GM21390 (cell line): ENCODE measurements at regions not wholly inside any gene's neighbourhood (a gene's known extent, or its start where the extent isn't known, plus 50 kb on each side); places are given as distances from the start of the nearest gene placed in this dataset.
A peak's percentile ranks its signal among the peaks of the same experiment; 100 is the strongest.

ENCODE experiments used
- ATAC-seq: cut with Tn5 transposase; IDR thresholded peaks from one replicate; pipeline ENCODE4 v1.9.1; 2021; ENCODE audit not compliant: unreplicated experiment

GRCh38 chr5:89759802-89760201 is 649.8 kb downstream of the CETN3 start:
- ATAC-seq = no peak

GRCh38 chr5:89758146-89758545 is 651.4 kb downstream of the CETN3 start:
- ATAC-seq = no peak

GRCh38 chr5:89756955-89757354 is 652.6 kb downstream of the CETN3 start:
- ATAC-seq = no peak

- no peak for ATAC-seq
Observed at GRCh38 chr5:89755024-89755423, 654.5 kb downstream of the CETN3 start.

- ATAC-seq = no peak
Observed at GRCh38 chr5:89735082-89735481, 674.5 kb downstream of the CETN3 start.

GRCh38 chr5:89733772-89734171 is 675.8 kb downstream of the CETN3 start:
- ATAC-seq = no peak

- ATAC-seq = peak; percentile 53
Observed at GRCh38 chr5:89729623-89730301, 679.8 kb downstream of the CETN3 start.

GRCh38 chr5:89728750-89729149 is 680.8 kb downstream of the CETN3 start:
- ATAC-seq = no peak

- no peak for ATAC-seq
Observed at GRCh38 chr5:89728134-89728533, 681.4 kb downstream of the CETN3 start.

- no peak for ATAC-seq
Observed at GRCh38 chr5:89724379-89725095, 685.0 kb downstream of the CETN3 start.

- ATAC-seq = no peak
Observed at GRCh38 chr5:89723907-89724306, 685.6 kb downstream of the CETN3 start.

- ATAC-seq = no peak
Observed at GRCh38 chr5:89722538-89722937, 687.0 kb downstream of the CETN3 start.

- no peak for ATAC-seq
Observed at GRCh38 chr5:89721931-89722330, 687.6 kb downstream of the CETN3 start.

- ATAC-seq = no peak
Observed at GRCh38 chr5:89721353-89721752, 688.2 kb downstream of the CETN3 start.

- no peak for ATAC-seq
Observed at GRCh38 chr5:89712134-89712700, 697.3 kb downstream of the CETN3 start.

- ATAC-seq = no peak
Observed at GRCh38 chr5:89711526-89711925, 698.0 kb downstream of the CETN3 start.

- ATAC-seq = no peak
Observed at GRCh38 chr5:89710006-89710405, 699.5 kb downstream of the CETN3 start.

GRCh38 chr5:89707891-89708290 is 701.7 kb downstream of the CETN3 start:
- ATAC-seq = no peak

- ATAC-seq = no peak
Observed at GRCh38 chr5:89706731-89707130, 702.8 kb downstream of the CETN3 start.

- no peak for ATAC-seq
Observed at GRCh38 chr5:89703817-89704216, 705.7 kb downstream of the CETN3 start.

- no peak for ATAC-seq
Observed at GRCh38 chr5:89698028-89698427, 711.5 kb downstream of the CETN3 start.

GRCh38 chr5:89697581-89697980 is 712.0 kb downstream of the CETN3 start:
- ATAC-seq = no peak
